Activated naive CD8-positive, alpha-beta T cell treated with anti-CD3 and anti-CD28 coated beads, Interleukin-2, amount 10 ng/mL, durations not matched to agents 7 days and 5 days (primary cell): ENCODE measurements at regions not wholly inside any gene's neighbourhood (a gene's known extent, or its start where the extent isn't known, plus 50 kb on each side); places are given as distances from the start of the nearest gene placed in this dataset.

ENCODE experiments used
- ATAC-seq: fragments of 150-1000 bp; cut with Tn5 transposase; one replicate; pipeline ENCODE4 v1.10.0; 2021; ENCODE audit warnings: low read depth, moderate library complexity
- POLR2A ChIA-PET: fragments of 350-600 bp; sonication (Branson Sonifier 250); formaldehyde crosslinking; loops from one replicate; lab custom pipeline; 2021; ENCODE audit warnings: antibody characterized with exemption; lab: Charles Lee
- DNase-seq: peaks from one replicate; pipeline ENCODE4 v3.0.0; 2021
- H3K27ac Mint-ChIP-seq: one replicate; pipeline ENCODE4 v1.8.0; 2022; ENCODE audit warnings: mild to moderate bottlenecking, mixed read lengths
- H3K27me3 Mint-ChIP-seq: one replicate; pipeline ENCODE4 v1.8.0; 2022; ENCODE audit warnings: mild to moderate bottlenecking, moderate library complexity, mixed read lengths
- H3K36me3 Mint-ChIP-seq: one replicate; pipeline ENCODE4 v1.8.0; 2021; ENCODE audit warnings: mild to moderate bottlenecking, mixed read lengths
- H3K4me1 Mint-ChIP-seq: one replicate; pipeline ENCODE4 v1.8.0; 2021; ENCODE audit warnings: mixed read lengths
- H3K4me3 Mint-ChIP-seq: one replicate; pipeline ENCODE4 v1.8.0; 2022; ENCODE audit warnings: mild to moderate bottlenecking, moderate library complexity, mixed read lengths
- H3K9me3 Mint-ChIP-seq: one replicate; pipeline ENCODE4 v1.8.0; 2021; ENCODE audit warnings: mixed read lengths

GRCh38 chr10:124230635-124231167 is 137.3 kb upstream of the CHST15 start:
- no peaks in the 10 kb centered on the region for H3K27me3 Mint-ChIP-seq
- H3K4me3 Mint-ChIP-seq: no peak overlapping the region
- ATAC-seq: no peak
- no peak for DNase-seq
- H3K4me1 Mint-ChIP-seq: peaks cover 6% of the 10 kb centered on the region
- H3K36me3 Mint-ChIP-seq: peaks cover 2% of the 10 kb centered on the region
- POLR2A ChIA-PET: no interaction called here
- peaks cover 38% of the 10 kb centered on the region for H3K9me3 Mint-ChIP-seq
- peak overlapping the region; percentile 18 for H3K27ac Mint-ChIP-seq

DNA sequence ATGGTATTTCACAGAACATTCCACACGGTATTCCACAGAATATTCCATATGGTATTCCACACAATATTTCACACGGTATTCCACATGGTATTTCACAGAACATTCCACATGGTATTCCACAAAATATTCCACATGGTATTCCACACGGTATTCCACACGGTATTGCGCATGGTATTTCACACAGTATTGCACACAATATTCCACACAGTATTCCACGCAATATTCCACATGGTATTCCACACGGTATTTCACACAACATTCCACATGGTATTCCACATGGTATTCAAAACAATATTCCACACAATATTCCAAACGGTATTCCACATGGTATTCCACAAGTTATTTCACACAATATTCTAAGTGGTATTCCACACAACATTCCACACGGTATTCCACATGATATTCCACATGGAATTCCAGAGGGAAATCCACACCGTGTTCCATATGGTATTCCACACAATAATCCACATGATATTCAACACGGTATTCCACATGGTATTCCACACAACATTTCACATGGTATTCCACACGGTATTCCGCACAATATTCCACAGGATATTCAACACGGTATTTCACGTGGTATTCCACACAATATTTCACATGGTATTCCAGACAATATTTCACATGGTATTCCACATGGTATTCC is 136.7 kb upstream of the CHST15 start:
- Mint-ChIP-seq H3K4me1 (peaks cover 6% of the 10 kb centered on the region), H3K9me3 (peaks cover 38% of the 10 kb centered on the region), H3K36me3 (peaks cover 2% of the 10 kb centered on the region), H3K27me3 (no peaks in the 10 kb centered on the region), H3K4me3 (no peak overlapping the region), H3K27ac (no peak overlapping the region)
- DNase-seq (no peak), ATAC-seq (no peak)
- POLR2A ChIA-PET: no interaction called here

DNA sequence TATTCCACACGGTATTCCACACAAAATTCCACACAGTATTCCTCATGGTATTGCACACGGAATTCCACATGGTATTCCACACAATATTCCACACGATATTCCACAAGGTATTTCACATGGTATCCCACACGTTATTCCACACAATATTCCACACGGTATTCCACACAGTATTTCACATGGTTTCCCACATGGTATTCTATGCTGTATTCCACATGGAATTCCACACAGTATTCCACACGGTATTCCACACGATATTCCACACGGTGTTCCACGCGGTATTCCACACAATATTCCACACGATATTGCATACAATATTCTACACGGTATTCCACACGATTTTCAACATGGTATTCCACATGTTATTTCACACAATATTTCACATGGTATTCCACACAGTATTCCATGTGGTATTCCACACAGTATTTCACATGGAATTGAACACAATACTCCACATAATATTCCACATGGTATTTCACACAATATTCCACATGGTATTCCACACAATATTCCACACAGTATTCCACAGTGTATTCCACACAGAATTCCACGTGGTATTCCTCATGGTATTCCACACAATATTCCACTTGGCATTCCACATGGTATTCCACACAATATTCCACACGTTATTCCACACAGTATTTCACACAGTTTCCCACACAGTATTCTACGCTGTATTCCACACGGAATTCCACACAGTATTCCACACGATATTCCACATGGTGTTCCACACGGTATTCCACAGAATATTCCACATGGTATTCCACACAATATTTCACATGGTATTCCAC is 136.0 kb upstream of the CHST15 start:
- POLR2A ChIA-PET: no interaction called here
- Mint-ChIP-seq H3K27me3 (no peaks in the 10 kb centered on the region), H3K36me3 (peaks cover 2% of the 10 kb centered on the region), H3K9me3 (peaks cover 38% of the 10 kb centered on the region), H3K27ac (no peak overlapping the region), H3K4me1 (peaks cover 6% of the 10 kb centered on the region), H3K4me3 (no peak overlapping the region)
- DNase-seq (no peak), ATAC-seq (no peak)

DNA sequence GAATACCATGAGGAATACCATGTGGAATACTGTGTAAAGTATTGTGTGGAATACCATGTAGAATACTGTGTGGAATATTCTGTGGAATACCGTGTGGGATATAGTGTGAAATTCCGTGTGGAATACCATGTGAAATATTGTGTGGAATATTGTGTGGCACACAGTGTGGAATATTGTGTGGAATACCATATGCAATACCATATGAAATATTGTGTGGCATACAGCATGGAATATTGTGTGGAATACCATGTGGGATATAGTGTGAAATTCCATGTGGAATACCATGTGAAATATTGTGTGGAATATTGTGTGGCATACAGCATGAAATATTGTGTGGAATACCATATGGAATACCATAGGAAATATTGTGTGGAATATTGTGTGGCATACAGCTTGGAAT is 135.1 kb upstream of the CHST15 start:
- Mint-ChIP-seq H3K36me3 (peaks cover 2% of the 10 kb centered on the region), H3K9me3 (peaks cover 38% of the 10 kb centered on the region), H3K4me3 (no peak overlapping the region), H3K27ac (no peak overlapping the region), H3K27me3 (no peaks in the 10 kb centered on the region), H3K4me1 (peaks cover 6% of the 10 kb centered on the region)
- DNase-seq (no peak), ATAC-seq (no peak)
- POLR2A ChIA-PET: no interaction called here

DNA sequence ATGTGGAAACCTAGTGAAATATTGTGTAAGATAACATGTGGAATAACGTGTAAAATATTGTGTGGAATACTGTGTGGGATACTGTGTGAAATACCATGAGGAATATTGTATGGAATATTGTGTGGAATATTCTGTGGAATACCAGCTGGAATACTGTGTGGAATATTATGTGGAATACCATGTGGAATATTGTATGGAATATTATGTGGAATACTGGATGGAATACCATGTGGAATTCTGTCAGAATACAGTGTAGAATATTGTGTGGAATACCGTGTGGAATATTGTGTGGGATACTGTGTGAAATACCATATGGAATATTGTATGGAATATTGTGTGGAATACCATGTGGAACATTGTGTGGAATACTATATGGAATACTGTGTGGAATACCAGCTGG is 134.6 kb upstream of the CHST15 start:
- peak overlapping the region; percentile 50 for H3K27ac Mint-ChIP-seq
- no peaks in the 10 kb centered on the region for H3K27me3 Mint-ChIP-seq
- H3K9me3 Mint-ChIP-seq: peaks cover 38% of the 10 kb centered on the region
- DNase-seq (no peak), ATAC-seq (no peak)
- POLR2A ChIA-PET: no interaction called here
- peaks cover 2% of the 10 kb centered on the region for H3K36me3 Mint-ChIP-seq
- no peak overlapping the region for H3K4me3 Mint-ChIP-seq
- peaks cover 6% of the 10 kb centered on the region for H3K4me1 Mint-ChIP-seq

GRCh38 chr10:124227055-124227975 is 133.9 kb upstream of the CHST15 start:
- H3K27ac Mint-ChIP-seq: peak overlapping the region; percentile 50
- no peak for DNase-seq
- H3K27me3 Mint-ChIP-seq: no peaks in the 10 kb centered on the region
- ATAC-seq: no peak
- H3K9me3 Mint-ChIP-seq: peaks cover 38% of the 10 kb centered on the region
- H3K4me1 Mint-ChIP-seq: peaks cover 6% of the 10 kb centered on the region
- H3K4me3 Mint-ChIP-seq: no peak overlapping the region
- H3K36me3 Mint-ChIP-seq: peaks cover 2% of the 10 kb centered on the region
- POLR2A ChIA-PET: no interaction called here

- ATAC-seq (no peak), DNase-seq (no peak)
- Mint-ChIP-seq H3K27ac (peak overlapping the region; percentile 79), H3K4me3 (no peak overlapping the region), H3K9me3 (peaks cover 38% of the 10 kb centered on the region), H3K27me3 (no peaks in the 10 kb centered on the region), H3K36me3 (peaks cover 2% of the 10 kb centered on the region), H3K4me1 (peaks cover 8% of the 10 kb centered on the region)
- POLR2A ChIA-PET: no interaction called here
Measured at GRCh38 chr10:124226271-124227054, 133.1 kb upstream of the CHST15 start.

- Mint-ChIP-seq H3K27me3 (no peaks in the 10 kb centered on the region), H3K36me3 (peaks cover 2% of the 10 kb centered on the region), H3K4me1 (peaks cover 10% of the 10 kb centered on the region), H3K4me3 (no peak overlapping the region), H3K9me3 (peaks cover 35% of the 10 kb centered on the region), H3K27ac (peak overlapping the region; percentile 79)
- POLR2A ChIA-PET: no interaction called here
- peak; percentile 58 for DNase-seq
- peak; percentile 69 for ATAC-seq
Measured at GRCh38 chr10:124225467-124226270, 132.3 kb upstream of the CHST15 start.

DNA sequence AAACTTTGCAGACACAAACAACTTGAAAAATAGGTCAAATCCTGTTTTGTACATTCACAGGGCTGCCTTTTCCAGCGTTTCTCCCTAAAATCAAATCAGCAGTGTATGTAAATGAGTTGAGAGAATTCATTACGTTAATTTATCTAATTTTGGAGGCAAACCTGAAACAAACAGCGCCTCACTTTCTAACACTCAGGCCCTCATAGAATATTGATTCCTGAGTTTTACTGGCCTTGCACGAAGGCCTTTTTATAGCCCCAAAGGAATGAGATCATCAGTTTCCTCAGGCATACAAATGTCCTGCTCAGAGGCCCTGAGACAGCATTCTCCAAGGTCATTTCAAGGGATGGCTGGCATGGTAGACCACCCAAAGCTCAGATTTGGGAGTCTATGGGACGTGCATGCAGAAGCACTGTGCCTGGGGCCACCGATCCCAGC is 131.7 kb upstream of the CHST15 start:
- Mint-ChIP-seq H3K27me3 (peaks cover under 1% of the 10 kb centered on the region), H3K27ac (no peak overlapping the region), H3K4me3 (no peak overlapping the region), H3K36me3 (peaks cover 2% of the 10 kb centered on the region), H3K9me3 (peaks cover 35% of the 10 kb centered on the region), H3K4me1 (peaks cover 13% of the 10 kb centered on the region)
- POLR2A ChIA-PET: no interaction called here
- no peak for DNase-seq
- ATAC-seq: no peak

DNA sequence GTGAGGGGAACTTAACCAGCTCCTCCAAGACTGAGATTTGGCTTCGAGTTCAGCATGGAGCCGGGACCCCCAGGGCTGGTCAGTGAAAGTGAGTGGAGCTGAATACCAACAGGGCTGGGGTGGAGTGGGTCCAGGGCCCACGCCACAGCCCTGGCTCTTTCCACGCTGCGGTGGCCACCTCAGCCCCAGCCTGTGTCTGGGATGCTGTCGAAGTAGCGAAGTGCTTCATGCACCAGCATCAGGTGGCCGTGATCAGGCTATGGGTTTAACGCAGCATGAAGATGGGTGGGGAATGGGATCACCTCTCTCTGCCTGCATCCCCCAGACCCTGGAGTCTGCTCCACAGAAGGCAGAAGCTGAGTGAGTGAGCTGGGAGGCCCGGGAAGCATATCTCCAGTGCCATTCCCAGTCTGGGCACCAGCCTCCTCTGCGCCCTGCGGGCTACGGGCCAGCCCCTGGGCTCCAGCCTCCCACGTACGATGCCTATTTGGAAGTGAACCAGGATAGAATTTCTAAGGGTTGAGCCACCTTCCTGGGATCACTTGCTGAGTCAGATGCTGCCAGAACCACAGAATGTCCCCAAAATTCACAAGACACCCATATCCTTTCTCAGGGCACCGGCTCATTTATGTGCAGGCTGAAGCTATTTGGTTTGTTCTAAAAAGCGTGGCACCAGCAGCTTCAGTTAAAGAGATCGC is 131.1 kb upstream of the CHST15 start:
- peaks cover 4% of the 10 kb centered on the region for H3K27me3 Mint-ChIP-seq
- H3K9me3 Mint-ChIP-seq: peaks cover 32% of the 10 kb centered on the region
- H3K4me1 Mint-ChIP-seq: peaks cover 13% of the 10 kb centered on the region
- DNase-seq: no peak
- H3K36me3 Mint-ChIP-seq: peaks cover 2% of the 10 kb centered on the region
- no peak overlapping the region for H3K4me3 Mint-ChIP-seq
- no peak for ATAC-seq
- POLR2A ChIA-PET: no interaction called here
- no peak overlapping the region for H3K27ac Mint-ChIP-seq

DNA sequence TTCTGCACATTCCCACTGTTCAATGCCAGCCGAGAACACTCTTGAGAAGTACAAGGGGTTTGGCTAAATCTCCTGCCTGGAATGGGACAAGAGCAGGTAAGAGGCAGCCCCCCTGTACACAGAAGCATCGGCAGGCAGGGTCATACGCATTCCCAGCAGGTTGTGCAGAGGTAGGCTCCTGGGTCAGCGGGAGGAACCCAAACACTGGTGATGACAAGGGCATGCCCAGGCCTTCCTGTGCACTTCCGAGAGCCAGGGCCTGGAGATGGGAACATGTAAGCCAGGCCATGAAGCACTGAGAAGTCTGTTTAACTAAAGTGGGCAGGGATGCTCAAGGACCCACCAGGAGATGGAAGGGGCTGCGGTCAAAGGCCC is 130.3 kb upstream of the CHST15 start:
- Mint-ChIP-seq H3K4me1 (peaks cover 13% of the 10 kb centered on the region), H3K27me3 (peaks cover 4% of the 10 kb centered on the region), H3K27ac (no peak overlapping the region), H3K36me3 (peaks cover 2% of the 10 kb centered on the region), H3K4me3 (no peak overlapping the region), H3K9me3 (peaks cover 26% of the 10 kb centered on the region)
- ATAC-seq (no peak), DNase-seq (no peak)
- POLR2A ChIA-PET: no interaction called here
